CD4-positive, alpha-beta T cell treated with Interleukin-15 for 4 hours (primary cell): ENCODE measurements at regions not wholly inside any gene's neighbourhood (a gene's known extent, or its start where the extent isn't known, plus 50 kb on each side); places are given as distances from the start of the nearest gene placed in this dataset.

Source experiments
- DNase-seq: peaks from one replicate; pipeline ENCODE4 v3.0.0-alpha.2; 2020; ENCODE audit warnings: low spot score

- no peak for DNase-seq
These were observed 99.8 kb upstream of the PMFBP1 start for GRCh38 chr16:72271699-72272240.

GRCh38 chr16:72270531-72270930 is 98.6 kb upstream of the PMFBP1 start:
- no peak for DNase-seq

GRCh38 chr16:72266836-72267235 is 94.9 kb upstream of the PMFBP1 start:
- DNase-seq: no peak

DNA sequence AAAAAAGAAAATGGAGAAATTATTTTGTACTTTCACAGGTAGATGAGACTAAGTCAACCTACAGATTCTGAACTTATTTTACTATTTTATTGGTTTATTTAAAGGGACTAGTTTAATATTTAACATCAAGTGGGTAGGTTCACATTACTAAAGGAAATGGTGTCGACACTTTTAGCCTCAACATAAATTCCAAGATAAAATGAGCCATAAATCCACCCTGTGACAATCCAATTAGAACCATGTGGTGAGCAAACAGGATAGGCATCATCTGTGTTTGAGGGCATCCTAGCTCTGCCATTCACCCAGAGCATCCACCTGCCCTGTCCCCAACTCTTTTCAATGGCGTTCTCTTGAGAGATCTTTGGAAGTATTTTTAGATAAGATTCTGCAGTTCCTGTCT is 92.8 kb upstream of the PMFBP1 start:
- no peak for DNase-seq

- no peak for DNase-seq
These were observed 90.8 kb upstream of the PMFBP1 start for GRCh38 chr16:72262711-72263110.

GRCh38 chr16:72261127-72261526 is 89.2 kb upstream of the PMFBP1 start:
- DNase-seq: no peak

DNA sequence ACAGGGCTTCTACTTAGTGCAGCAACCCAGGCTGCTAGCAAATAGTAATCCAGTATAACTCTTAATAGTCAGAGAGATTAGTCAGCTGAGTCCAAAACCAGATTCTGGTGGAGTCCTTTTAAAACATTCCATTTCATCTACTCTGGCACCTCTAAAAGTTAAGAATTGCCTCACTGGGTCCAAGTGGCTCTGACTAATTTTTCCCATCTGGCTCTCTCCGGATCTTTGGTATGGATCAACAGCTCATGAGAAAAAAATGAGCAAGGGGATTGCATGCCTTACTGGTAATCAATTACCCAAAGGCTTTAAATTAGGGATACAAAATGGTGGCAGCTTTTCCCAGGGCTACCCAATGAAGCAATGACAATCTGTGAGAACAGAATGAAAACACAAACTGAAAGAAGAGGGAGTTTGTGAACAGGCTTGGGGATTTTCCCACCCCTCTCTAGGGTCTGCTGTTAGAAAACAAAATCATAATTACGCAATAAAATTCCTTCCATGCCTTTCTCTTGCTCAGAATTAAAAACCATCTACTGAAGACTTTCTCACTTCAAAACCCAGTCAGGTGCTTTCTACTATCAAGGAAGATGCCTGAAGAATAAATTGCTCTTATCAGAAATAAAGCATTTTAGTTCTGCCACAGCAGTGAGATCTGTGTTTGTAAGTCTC is 84.6 kb upstream of the PMFBP1 start:
- no peak for DNase-seq

DNA sequence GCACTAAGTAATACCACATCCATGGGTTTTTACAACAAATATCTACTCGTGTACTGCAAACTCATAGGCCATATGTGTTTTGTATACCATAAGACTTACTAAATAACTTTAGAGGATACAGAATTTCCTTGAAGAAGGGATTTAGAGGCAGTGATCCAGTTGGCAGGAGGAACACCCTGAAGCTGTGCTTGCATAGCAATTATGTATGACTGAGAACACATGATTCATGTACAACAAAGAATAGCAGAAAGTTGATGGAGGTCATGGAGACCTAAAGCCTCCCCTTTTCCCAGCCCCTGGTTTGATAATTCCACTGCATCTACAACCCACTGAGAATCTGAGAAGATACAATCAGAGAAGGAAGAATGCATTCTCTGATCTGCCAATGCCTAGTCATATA is 83.8 kb upstream of the PMFBP1 start:
- DNase-seq: no peak

- no peak for DNase-seq
These were observed 75.9 kb upstream of the PMFBP1 start for GRCh38 chr16:72247821-72248253.

- no peak for DNase-seq
These were observed 74.5 kb upstream of the PMFBP1 start for GRCh38 chr16:72246423-72246822.

GRCh38 chr16:72244853-72245252 is 72.9 kb upstream of the PMFBP1 start:
- DNase-seq: no peak

- no peak for DNase-seq
These were observed 71.7 kb upstream of the PMFBP1 start for GRCh38 chr16:72243621-72244020.

GRCh38 chr16:72242757-72243156 is 70.8 kb upstream of the PMFBP1 start:
- no peak for DNase-seq

GRCh38 chr16:72241930-72242329 is 70.0 kb upstream of the PMFBP1 start:
- DNase-seq: no peak

GRCh38 chr16:72241008-72241407 is 69.1 kb upstream of the PMFBP1 start:
- DNase-seq: no peak

DNA sequence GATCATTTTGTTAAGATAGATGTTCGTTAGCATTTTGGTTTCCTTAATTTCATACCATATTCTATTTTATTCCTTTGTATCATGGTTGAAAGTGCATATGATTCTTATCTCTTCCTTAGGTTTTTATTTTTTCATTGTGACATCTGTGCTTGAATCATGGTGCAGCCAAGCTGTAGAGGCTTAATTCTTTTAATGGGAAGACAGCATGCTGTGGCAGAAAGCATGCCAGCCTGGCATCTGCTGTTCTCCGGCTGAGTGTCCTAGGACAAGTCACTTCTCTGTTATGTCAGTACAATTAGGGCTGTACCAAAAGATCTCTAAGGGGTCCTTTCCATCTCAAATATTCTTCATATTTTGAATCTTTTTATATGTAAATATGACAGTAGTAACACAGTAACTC is 68.5 kb upstream of the PMFBP1 start:
- DNase-seq: no peak

DNA sequence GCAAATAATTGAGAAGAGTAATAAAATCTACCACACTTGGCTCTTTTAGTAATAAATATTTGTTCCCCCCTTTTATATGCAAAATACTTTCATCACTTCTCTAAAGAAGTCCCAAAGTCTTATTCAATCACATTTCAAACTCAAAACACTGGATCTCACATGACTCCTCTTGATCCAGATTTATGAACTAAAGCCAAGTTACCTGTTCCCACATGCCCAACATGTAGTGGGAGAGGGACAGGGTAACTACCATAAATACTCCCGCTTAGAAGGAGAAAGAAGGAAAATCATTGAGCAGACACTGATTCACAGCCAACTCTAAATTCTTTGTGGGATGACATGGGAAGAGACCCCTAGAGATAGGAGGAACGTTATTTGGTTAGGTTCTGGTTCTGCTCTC is 64.9 kb upstream of the PMFBP1 start:
- no peak for DNase-seq

DNA sequence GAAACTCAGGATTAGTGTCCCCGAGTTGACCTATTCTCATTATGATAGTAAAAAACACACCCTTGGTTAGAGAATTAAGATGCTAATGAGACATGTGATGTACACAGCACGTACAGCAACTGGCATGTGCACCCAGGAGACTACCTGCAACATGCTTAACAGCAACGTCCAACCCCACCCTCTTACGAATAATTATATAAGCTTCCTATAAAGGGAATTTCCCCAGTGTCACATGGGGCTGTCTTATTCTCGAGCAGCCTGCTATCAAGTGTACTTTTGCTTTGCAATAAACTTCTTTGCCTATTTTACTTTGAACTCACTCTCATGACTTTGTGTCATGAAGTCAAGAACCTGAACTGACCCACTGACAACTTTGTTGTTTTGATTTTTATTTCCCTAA is 62.4 kb upstream of the PMFBP1 start:
- no peak for DNase-seq

DNA sequence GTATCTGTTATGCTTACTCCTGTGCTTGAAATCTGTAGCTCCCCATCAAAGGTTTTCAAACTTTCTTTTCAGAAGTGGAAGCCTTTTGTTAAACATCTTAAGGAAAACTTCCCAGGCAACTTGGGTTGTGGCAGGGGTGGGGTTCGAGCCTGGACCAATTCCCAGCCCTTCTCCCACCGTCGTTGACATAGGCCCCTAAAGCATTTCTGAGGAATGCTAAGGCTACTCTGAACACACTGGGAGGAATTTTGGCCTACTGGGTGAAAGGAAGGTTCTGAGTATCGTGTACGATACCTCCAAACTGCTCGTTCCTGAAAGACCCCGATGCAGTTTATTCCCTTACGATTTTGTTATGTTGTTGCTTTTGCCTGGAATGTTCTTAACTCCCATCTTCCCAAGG is 56.1 kb upstream of the PMFBP1 start:
- DNase-seq: no peak

- DNase-seq: no peak
These were observed 54.2 kb upstream of the PMFBP1 start for GRCh38 chr16:72226136-72226535.

GRCh38 chr16:72224260-72224768 is 52.4 kb upstream of the PMFBP1 start:
- no peak for DNase-seq

DNA sequence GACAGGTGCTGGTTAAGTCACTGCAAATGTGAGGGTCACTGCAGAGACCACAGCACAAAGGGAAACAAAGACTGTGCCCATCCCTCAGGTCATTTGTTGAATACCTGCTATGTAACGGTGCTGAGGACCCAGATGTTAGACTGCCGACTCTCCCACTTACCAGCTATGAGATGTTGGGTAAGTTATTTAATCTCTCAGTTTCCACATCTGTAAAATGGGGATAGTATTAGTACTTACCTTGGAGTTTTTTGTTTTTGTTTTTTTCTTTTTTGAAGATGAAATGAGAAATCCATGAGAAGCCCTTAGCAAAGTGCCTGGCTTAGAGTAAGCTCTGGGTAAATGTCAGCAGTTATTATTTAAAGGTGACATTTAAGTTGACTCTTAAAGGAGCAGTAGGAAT is 50.5 kb upstream of the PMFBP1 start:
- DNase-seq: no peak
